ENCODE measurements at regions not wholly inside any gene's neighbourhood (a gene's known extent, or its start where the extent isn't known, plus 50 kb on each side); places are given as distances from the start of the nearest gene placed in this dataset.
"Not testable (repeated sequence)": the region's sequence is repeated elsewhere in the genome, so short reads cannot be mapped to it uniquely, and the experiment has no call there.

DNA sequence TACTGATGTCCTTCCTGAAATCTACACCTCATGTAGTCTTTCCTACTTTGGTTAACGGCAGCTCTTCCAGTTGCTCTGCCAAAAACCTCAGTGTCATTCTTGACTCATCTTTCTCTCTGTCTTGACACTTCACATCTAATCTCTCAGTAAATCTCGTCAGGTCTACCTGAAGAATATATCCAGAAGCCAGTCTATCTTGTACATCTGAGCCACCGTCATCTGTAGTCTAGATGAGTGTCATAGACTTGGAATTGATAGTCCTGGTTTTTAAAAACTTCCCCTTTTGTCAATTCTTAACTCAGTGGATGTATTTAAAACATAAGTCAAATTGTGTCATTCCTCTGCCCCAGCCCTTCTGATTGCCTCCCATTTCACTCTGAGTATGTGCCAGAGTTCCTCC is 90.6 kb downstream of the CCDC74A start:
- not testable (repeated sequence) for H3K4me1 ChIP-seq (ENCODE audit: insufficient read depth, low read length); H3K9ac ChIP-seq (ENCODE audit: low read depth, low read length); H3K9me3 ChIP-seq (ENCODE audit: insufficient read depth, low read depth, low read length); H3K36me3 ChIP-seq (ENCODE audit: insufficient read depth, low read depth, low read length); H3K27ac ChIP-seq (ENCODE audit: low read length); H3K27me3 ChIP-seq (ENCODE audit: insufficient read depth, low read length); H3K4me3 ChIP-seq (ENCODE audit: low read length)

DNA sequence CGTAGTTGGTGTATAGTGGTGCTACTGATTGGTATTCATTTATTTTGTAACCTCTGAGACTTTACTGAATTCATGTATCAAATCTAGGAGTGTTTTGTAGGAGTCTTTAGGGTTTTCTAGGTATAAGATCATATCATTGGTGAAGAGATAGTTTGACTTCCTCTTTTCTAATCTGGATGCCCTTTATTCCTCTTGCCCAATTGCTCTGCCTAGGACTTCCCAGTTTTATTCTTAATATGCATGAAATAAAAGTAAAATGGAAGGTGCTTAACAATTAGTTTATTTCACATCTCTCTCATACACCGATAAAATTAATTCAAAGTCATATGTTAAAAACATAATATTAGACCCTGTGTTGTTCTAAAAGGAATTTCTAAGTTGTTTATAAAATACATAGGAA is 95.2 kb downstream of the CCDC74A start:
- H3K9ac ChIP-seq (ENCODE audit: low read depth, low read length); H3K9me3 ChIP-seq (ENCODE audit: insufficient read depth, low read depth, low read length); H3K36me3 ChIP-seq (ENCODE audit: insufficient read depth, low read depth, low read length); H3K27me3 ChIP-seq (ENCODE audit: insufficient read depth, low read length); H3K4me1 ChIP-seq (ENCODE audit: insufficient read depth, low read length); H3K4me3 ChIP-seq (ENCODE audit: low read length); H3K27ac ChIP-seq (ENCODE audit: low read length): not testable (repeated sequence)

DNA sequence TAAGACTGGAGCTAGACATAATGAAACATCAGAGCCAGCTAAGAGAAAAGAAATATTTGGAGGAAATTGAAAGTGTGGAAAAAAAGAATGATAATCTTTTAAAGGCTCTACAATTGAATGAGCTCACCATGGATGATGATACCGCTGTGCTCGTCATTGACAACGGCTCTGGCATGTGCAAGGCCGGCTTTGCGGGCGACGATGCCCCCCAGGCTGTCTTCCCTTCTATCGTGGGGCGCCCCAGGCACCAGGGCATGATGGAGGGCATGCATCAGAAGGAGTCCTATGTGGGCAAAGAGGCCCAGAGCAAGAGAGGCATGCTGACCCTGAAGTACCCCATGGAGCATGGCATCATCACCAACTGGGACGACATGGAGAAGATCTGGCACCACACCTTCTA is 98.3 kb downstream of the CCDC74A start:
- not testable (repeated sequence) for H3K36me3 ChIP-seq (ENCODE audit: insufficient read depth, low read depth, low read length); H3K9me3 ChIP-seq (ENCODE audit: insufficient read depth, low read depth, low read length); H3K27ac ChIP-seq (ENCODE audit: low read length); H3K4me3 ChIP-seq (ENCODE audit: low read length); H3K4me1 ChIP-seq (ENCODE audit: insufficient read depth, low read length); H3K27me3 ChIP-seq (ENCODE audit: insufficient read depth, low read length); H3K9ac ChIP-seq (ENCODE audit: low read depth, low read length)

DNA sequence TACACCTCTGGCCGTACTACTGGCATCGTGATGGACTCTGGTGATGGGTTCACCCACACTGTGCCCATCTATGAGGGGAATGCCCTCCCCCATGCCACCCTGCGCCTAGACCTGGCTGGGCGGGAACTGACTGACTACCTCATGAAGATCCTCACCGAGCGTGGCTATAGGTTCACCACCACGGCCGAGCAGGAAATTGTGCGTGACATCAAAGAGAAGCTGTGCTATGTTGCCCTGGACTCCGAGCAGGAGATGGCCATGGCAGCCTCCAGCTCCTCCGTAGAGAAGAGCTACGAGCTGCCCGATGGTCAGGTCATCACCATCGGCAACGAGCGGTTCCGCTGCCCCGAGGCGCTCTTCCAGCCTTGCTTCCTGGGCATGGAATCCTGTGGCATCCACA is 98.9 kb downstream of the CCDC74A start:
- H3K27me3 ChIP-seq (ENCODE audit: insufficient read depth, low read length); H3K4me1 ChIP-seq (ENCODE audit: insufficient read depth, low read length); H3K36me3 ChIP-seq (ENCODE audit: insufficient read depth, low read depth, low read length); H3K9me3 ChIP-seq (ENCODE audit: insufficient read depth, low read depth, low read length); H3K4me3 ChIP-seq (ENCODE audit: low read length); H3K27ac ChIP-seq (ENCODE audit: low read length); H3K9ac ChIP-seq (ENCODE audit: low read depth, low read length): not testable (repeated sequence)

DNA sequence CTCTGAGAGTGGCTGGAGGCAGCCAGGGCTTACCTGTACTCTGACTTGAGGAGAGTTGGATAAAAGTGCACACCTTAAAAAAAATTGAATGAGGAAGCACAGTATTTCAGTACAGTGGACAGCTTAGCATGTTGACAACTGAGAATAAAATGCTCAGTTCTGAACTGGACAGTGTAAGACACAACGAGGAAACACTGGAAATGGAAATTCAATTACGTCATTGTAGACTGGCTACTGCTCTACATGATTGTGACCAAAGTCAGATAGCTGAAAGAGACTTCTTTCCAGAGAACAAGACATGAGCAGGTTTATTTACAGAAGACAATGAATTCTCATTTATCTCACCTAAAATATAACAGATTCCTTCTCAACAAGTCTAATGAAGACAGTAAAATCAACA is 100.1 kb downstream of the CCDC74A start:
- H3K36me3 ChIP-seq (ENCODE audit: insufficient read depth, low read depth, low read length); H3K4me3 ChIP-seq (ENCODE audit: low read length); H3K27ac ChIP-seq (ENCODE audit: low read length); H3K4me1 ChIP-seq (ENCODE audit: insufficient read depth, low read length); H3K27me3 ChIP-seq (ENCODE audit: insufficient read depth, low read length); H3K9me3 ChIP-seq (ENCODE audit: insufficient read depth, low read depth, low read length); H3K9ac ChIP-seq (ENCODE audit: low read depth, low read length): not testable (repeated sequence)

DNA sequence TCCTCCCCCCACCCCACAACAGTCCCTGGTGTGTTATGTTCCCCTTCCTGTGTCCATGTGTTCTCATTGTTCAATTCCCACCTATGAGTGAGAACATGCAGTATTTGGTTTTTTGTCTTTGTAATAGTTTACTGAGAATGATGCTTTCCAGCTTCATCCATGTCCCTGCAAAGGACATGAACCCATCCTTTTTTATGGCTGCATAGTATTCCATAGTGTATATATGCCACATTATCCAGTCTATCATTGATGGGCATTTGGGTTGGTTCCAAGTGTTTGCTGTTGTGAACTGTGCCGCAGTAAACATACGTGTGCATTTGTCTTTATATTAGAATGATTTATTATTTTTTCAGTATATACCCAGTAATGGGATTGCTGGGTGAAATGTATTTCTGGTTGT is 104.0 kb downstream of the CCDC74A start:
- H3K27ac ChIP-seq (ENCODE audit: low read length); H3K4me1 ChIP-seq (ENCODE audit: insufficient read depth, low read length); H3K9me3 ChIP-seq (ENCODE audit: insufficient read depth, low read depth, low read length); H3K36me3 ChIP-seq (ENCODE audit: insufficient read depth, low read depth, low read length); H3K9ac ChIP-seq (ENCODE audit: low read depth, low read length); H3K27me3 ChIP-seq (ENCODE audit: insufficient read depth, low read length); H3K4me3 ChIP-seq (ENCODE audit: low read length): not testable (repeated sequence)

DNA sequence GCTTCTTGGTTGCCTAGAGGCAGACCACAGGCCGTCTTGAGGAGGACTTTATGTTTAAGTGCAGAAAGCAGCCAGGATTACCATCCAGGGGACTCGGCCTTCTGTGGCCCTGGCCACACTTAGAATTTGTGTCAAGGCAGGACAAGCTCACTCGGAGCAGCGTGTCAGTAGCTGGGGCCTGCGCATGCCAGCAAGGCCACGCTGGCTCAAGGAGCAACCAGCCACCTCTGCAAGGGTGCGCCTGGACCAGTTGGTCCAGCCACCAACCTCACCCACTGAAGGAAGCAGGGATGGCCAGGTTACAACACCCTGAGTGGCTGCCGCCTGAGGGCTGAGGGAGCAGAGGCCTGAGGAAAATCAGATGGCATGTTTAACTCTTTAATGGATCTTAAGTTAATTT is 105.7 kb downstream of the CCDC74A start:
- not testable (repeated sequence) for H3K9me3 ChIP-seq (ENCODE audit: insufficient read depth, low read depth, low read length); H3K9ac ChIP-seq (ENCODE audit: low read depth, low read length); H3K4me3 ChIP-seq (ENCODE audit: low read length); H3K4me1 ChIP-seq (ENCODE audit: insufficient read depth, low read length); H3K27me3 ChIP-seq (ENCODE audit: insufficient read depth, low read length); H3K27ac ChIP-seq (ENCODE audit: low read length); H3K36me3 ChIP-seq (ENCODE audit: insufficient read depth, low read depth, low read length)

DNA sequence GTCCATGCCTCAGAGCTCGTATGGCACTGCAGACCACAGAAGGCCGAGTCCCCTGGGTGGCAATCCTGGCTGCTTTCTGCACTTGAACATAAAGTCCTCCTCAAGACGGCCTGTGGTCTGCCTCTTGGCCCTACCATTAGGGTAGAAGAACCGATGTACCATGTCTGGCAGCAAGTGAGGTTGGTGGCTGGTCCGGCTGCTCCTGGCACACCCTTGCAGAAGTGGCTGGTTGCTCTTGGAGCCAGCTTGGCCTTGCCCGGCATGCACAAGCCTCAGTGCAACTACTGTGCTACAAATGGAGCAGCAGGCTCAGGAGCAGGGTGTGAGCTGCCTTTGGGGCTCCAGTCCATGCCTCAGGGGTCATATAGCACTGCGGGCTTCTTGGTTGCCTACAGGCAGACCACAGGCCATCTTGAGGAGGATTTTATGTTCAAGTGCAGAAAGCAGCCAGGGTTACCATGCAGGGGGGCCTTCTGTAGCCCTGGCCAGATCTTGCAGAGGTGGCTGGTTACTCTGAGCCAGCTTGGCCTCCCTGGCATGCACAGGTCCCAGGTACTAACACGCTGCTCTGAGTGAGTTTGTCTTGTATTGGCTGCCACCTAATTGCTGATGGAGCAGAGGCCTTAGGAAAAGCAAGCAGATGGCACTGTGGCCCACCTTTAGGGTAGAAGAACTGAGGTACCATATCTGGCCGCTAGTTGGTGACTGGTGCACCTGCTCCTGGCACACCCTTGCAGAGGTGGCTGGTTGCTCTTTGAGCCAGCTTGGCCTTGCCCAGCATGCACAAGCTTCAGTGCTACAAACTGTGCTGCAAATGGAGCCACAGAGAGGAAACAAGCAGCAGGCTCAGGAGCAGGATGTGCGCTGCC is 106.4 kb downstream of the CCDC74A start:
- H3K9ac ChIP-seq (ENCODE audit: low read depth, low read length); H3K4me1 ChIP-seq (ENCODE audit: insufficient read depth, low read length); H3K36me3 ChIP-seq (ENCODE audit: insufficient read depth, low read depth, low read length); H3K9me3 ChIP-seq (ENCODE audit: insufficient read depth, low read depth, low read length); H3K4me3 ChIP-seq (ENCODE audit: low read length); H3K27me3 ChIP-seq (ENCODE audit: insufficient read depth, low read length); H3K27ac ChIP-seq (ENCODE audit: low read length): not testable (repeated sequence)

DNA sequence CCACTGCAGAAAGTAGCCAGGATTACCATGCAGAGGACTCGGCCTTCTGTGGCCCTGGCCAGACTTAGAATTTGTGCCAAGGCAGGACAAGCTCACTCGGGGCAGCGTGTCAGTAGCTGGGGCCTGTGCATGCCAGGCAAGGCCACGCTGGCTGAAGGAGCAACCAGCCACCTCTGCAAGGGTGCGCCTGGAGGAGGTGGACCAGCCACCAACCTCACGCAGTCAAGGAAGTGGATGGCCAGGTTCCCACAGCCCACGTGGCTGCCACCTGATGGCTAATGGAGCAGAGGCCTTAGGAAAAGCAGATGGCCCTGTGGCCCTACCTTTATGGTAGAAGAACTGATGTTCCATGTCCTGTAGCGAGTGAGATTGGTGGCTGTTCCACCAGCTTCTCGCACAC is 107.9 kb downstream of the CCDC74A start:
- Histone ChIP-seq H3K9me3 (ENCODE audit: insufficient read depth, low read depth, low read length) (no peaks in the 10 kb centered on the region), H3K36me3 (ENCODE audit: insufficient read depth, low read depth, low read length) (no peaks in the 10 kb centered on the region), H3K27ac (ENCODE audit: low read length) (no peak overlapping the region), H3K9ac (ENCODE audit: low read depth, low read length) (no peak overlapping the region), H3K4me3 (ENCODE audit: low read length) (no peak overlapping the region), H3K27me3 (ENCODE audit: insufficient read depth, low read length) (no peaks in the 10 kb centered on the region), H3K4me1 (ENCODE audit: insufficient read depth, low read length) (no peaks in the 10 kb centered on the region)

DNA sequence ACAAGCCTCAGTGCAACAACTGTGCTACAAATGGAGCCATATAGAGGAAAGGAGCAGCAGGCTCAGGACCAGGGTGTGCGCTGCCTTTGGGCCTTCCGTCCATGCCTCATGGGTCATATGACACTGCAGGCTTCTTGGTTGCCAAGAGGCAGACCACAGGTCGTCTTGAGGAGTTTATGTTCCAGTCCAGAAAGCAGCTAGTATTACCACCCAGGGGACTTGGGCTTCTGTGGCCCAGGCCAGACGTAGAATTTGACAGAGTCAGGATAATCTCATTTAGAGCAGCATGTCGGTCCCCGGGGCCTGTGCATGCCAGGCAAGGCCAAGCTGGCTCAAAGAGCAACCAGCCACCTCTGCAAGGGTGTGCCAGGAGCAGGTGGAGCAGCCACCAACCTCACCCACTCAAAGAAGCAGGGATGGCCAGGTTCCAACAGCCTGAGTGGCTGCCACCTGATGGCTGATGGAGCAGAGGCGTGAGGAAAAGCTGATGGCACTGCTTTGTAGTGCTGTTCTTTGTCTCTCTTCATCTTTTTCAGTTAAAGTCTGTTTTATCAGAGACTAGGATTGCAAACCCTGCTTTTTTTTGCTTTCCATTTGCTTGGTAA is 109.1 kb downstream of the CCDC74A start:
- H3K36me3 ChIP-seq (ENCODE audit: insufficient read depth, low read depth, low read length); H3K4me3 ChIP-seq (ENCODE audit: low read length); H3K9ac ChIP-seq (ENCODE audit: low read depth, low read length); H3K4me1 ChIP-seq (ENCODE audit: insufficient read depth, low read length); H3K27ac ChIP-seq (ENCODE audit: low read length); H3K9me3 ChIP-seq (ENCODE audit: insufficient read depth, low read depth, low read length); H3K27me3 ChIP-seq (ENCODE audit: insufficient read depth, low read length): not testable (repeated sequence)

DNA sequence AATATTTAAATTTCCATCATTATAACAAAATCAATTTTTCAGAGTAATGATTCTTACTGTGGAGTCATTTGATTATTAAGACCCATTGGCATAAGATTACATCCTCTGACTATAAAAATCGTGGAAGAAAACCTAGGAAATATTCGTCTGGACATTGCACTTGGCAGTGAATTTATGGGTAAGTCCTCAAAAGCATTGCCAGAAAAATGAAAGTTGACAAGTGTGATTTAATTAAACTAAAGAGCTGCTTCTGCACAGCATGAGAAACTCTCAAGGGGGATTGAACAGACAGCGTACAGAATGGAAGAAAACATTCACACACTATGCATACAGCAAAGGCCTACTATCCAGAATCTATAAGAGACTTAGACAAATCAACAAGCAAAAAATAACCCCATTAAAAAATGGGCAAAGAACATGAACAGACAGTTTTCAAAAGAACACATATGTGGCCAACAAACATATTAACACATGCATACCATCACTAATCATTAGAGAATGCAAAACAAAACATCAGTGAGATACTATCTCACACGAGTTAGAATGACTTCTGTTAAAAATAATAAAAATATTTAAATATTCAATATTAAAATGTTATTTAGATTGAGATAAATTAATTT is 111.4 kb downstream of the CCDC74A start:
- not testable (repeated sequence) for H3K9ac ChIP-seq (ENCODE audit: low read depth, low read length); H3K4me1 ChIP-seq (ENCODE audit: insufficient read depth, low read length); H3K4me3 ChIP-seq (ENCODE audit: low read length); H3K9me3 ChIP-seq (ENCODE audit: insufficient read depth, low read depth, low read length); H3K36me3 ChIP-seq (ENCODE audit: insufficient read depth, low read depth, low read length); H3K27ac ChIP-seq (ENCODE audit: low read length); H3K27me3 ChIP-seq (ENCODE audit: insufficient read depth, low read length)

DNA sequence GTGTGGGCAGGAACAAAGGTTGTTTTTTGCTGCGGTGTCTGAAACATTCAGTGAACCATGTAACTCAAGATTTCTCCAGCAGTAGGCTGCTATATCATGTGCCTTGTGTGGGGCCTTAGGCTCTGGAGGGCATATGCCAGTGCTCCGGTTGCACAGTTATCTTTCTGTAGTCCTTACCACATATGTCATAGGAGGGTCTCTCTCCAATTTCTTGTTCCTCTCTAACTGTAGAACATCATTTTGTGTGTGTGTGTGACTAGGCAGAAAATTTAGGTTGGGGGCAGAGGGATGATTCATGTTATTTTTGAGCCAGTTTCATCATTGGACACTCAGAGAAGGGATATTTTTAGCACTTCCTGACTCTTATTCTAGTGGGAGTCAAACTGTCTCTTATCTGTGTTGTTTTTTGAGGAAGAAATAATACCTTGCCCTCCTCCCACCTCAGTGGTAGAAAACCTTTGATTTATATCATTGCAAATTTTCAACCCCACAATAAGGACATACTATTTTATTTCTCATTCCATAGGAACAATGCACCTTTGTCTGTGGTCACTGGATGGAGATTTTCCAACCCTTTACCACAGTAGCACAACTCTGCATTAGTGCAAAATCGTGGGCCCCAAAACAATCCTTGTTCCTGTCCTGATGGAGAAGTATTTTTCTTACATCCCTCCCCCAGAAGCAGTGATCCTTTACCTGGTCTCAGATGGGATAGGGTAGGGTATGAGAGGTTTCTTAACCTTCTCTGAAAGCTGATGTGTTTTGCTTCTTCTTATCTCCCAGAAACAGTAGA is 113.9 kb downstream of the CCDC74A start:
- H3K36me3 ChIP-seq (ENCODE audit: insufficient read depth, low read depth, low read length), result no peaks in the 10 kb centered on the region
- H3K4me3 ChIP-seq (ENCODE audit: low read length), result no peak overlapping the region
- H3K9me3 ChIP-seq (ENCODE audit: insufficient read depth, low read depth, low read length), result no peaks in the 10 kb centered on the region
- H3K4me1 ChIP-seq (ENCODE audit: insufficient read depth, low read length), result no peaks in the 10 kb centered on the region
- no peak overlapping the region for H3K9ac ChIP-seq (ENCODE audit: low read depth, low read length)
- no peaks in the 10 kb centered on the region for H3K27me3 ChIP-seq (ENCODE audit: insufficient read depth, low read length)
- no peak overlapping the region for H3K27ac ChIP-seq (ENCODE audit: low read length)
